ENCODE measurements at regions not wholly inside any gene's neighbourhood (a gene's known extent, or its start where the extent isn't known, plus 50 kb on each side); places are given as distances from the start of the nearest gene placed in this dataset.

DNA sequence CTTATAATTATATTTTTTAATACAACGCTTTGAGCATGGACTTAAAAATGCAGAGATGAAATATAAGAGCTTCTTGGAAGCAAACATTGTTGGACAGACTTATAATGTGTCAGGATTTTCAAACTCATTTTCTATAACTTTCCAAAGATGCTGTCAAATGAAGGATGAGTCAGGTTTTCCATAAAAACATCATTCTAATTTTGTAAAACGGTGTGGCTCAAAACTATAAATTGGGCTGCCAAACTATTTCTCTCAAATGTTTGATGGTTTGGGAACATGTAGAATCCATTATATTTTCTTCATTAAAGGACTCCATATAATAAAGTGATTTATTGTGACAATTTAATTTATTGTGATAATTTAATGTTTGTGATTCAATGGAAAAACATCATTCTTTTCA, 511.2 kb downstream of the USP25 start:
- peaks cover 2% of the 10 kb centered on the region for H3K27me3 Mint-ChIP-seq (ENCODE audit: unreplicated experiment)
- no peak for DNase-seq (ENCODE audit: low spot score)

GRCh38 chr21:16241479-16241963, 511.7 kb downstream of the USP25 start:
- H3K27ac Mint-ChIP-seq (ENCODE audit: unreplicated experiment), result peak overlapping the region; percentile 97
- H3K4me3 Mint-ChIP-seq (ENCODE audit: unreplicated experiment), result peak overlapping the region; percentile 33
- peaks cover 2% of the 10 kb centered on the region for H3K27me3 Mint-ChIP-seq (ENCODE audit: unreplicated experiment)

More for the DNA sequence above, 511.2 kb downstream of the USP25 start:
- H3K4me1 Mint-ChIP-seq (ENCODE audit: unreplicated experiment), result peaks cover 18% of the 10 kb centered on the region
- no peak overlapping the region for H3K4me3 Mint-ChIP-seq (ENCODE audit: unreplicated experiment)
- no peaks in the 10 kb centered on the region for H3K9me3 Mint-ChIP-seq (ENCODE audit: unreplicated experiment)
- peak overlapping the region; percentile 97 for H3K27ac Mint-ChIP-seq (ENCODE audit: unreplicated experiment)
- TF ChIP-seq, protein P1, sequence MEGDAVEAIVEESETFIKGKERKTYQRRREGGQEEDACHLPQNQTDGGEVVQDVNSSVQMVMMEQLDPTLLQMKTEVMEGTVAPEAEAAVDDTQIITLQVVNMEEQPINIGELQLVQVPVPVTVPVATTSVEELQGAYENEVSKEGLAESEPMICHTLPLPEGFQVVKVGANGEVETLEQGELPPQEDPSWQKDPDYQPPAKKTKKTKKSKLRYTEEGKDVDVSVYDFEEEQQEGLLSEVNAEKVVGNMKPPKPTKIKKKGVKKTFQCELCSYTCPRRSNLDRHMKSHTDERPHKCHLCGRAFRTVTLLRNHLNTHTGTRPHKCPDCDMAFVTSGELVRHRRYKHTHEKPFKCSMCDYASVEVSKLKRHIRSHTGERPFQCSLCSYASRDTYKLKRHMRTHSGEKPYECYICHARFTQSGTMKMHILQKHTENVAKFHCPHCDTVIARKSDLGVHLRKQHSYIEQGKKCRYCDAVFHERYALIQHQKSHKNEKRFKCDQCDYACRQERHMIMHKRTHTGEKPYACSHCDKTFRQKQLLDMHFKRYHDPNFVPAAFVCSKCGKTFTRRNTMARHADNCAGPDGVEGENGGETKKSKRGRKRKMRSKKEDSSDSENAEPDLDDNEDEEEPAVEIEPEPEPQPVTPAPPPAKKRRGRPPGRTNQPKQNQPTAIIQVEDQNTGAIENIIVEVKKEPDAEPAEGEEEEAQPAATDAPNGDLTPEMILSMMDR (IDR thresholded peaks at IDR 0.05; ENCODE audit: unreplicated experiment), result no peak
- no peaks in the 10 kb centered on the region for H3K36me3 Mint-ChIP-seq (ENCODE audit: low read depth, unreplicated experiment)

DNA sequence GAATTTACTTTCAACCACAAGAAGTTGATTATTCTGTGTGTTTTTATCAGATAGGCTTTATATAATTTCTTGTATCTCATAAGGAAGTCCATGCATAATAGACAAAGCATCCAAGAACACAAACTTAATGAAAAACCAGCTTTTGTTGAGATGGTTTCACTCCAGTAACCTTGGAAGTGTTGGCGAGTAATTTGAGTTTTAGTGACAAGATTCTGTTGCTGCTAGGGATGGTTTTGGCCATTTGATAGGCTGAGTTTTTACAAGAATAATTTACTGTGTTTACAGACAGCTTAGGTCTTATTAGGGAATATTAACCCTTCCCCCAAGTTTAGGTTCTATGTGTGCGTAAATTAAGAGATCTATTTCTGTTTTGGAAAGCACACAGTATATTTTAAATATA, 513.6 kb downstream of the USP25 start:
- DNase-seq (ENCODE audit: low spot score), result no peak
- TF ChIP-seq, protein P1 (IDR thresholded peaks at IDR 0.05; ENCODE audit: unreplicated experiment), result no peak
- Mint-ChIP-seq H3K27ac (ENCODE audit: unreplicated experiment) (peak overlapping the region; percentile 61), H3K9me3 (ENCODE audit: unreplicated experiment) (no peaks in the 10 kb centered on the region), H3K4me1 (ENCODE audit: unreplicated experiment) (peaks cover 18% of the 10 kb centered on the region), H3K4me3 (ENCODE audit: unreplicated experiment) (no peak overlapping the region), H3K36me3 (ENCODE audit: low read depth, unreplicated experiment) (no peaks in the 10 kb centered on the region), H3K27me3 (ENCODE audit: unreplicated experiment) (peaks cover 2% of the 10 kb centered on the region)

More at GRCh38 chr21:16241479-16241963, 511.7 kb downstream of the USP25 start:
- DNase-seq (ENCODE audit: low spot score), result peak; percentile 54
- peaks cover 18% of the 10 kb centered on the region for H3K4me1 Mint-ChIP-seq (ENCODE audit: unreplicated experiment)
- TF ChIP-seq, protein P1 (IDR thresholded peaks at IDR 0.05; ENCODE audit: unreplicated experiment), result no peak
- H3K9me3 Mint-ChIP-seq (ENCODE audit: unreplicated experiment), result no peaks in the 10 kb centered on the region
- H3K36me3 Mint-ChIP-seq (ENCODE audit: low read depth, unreplicated experiment), result no peaks in the 10 kb centered on the region

GRCh38 chr21:16248705-16249104, 518.9 kb downstream of the USP25 start:
- Mint-ChIP-seq H3K9me3 (ENCODE audit: unreplicated experiment) (no peaks in the 10 kb centered on the region), H3K27ac (ENCODE audit: unreplicated experiment) (no peak overlapping the region), H3K4me3 (ENCODE audit: unreplicated experiment) (no peak overlapping the region), H3K36me3 (ENCODE audit: low read depth, unreplicated experiment) (peaks cover 6% of the 10 kb centered on the region), H3K27me3 (ENCODE audit: unreplicated experiment) (peaks cover 2% of the 10 kb centered on the region), H3K4me1 (ENCODE audit: unreplicated experiment) (no peaks in the 10 kb centered on the region)
- TF ChIP-seq, protein P1 (IDR thresholded peaks at IDR 0.05; ENCODE audit: unreplicated experiment), result no peak
- no peak for DNase-seq (ENCODE audit: low spot score)

- no peak overlapping the region for H3K4me3 Mint-ChIP-seq (ENCODE audit: unreplicated experiment)
These were observed 520.5 kb downstream of the USP25 start for GRCh38 chr21:16250273-16250672.

More at GRCh38 chr21:16250273-16250672, 520.5 kb downstream of the USP25 start:
- DNase-seq (ENCODE audit: low spot score), result no peak
- Mint-ChIP-seq H3K9me3 (ENCODE audit: unreplicated experiment) (no peaks in the 10 kb centered on the region), H3K4me1 (ENCODE audit: unreplicated experiment) (no peaks in the 10 kb centered on the region), H3K27ac (ENCODE audit: unreplicated experiment) (no peak overlapping the region), H3K27me3 (ENCODE audit: unreplicated experiment) (peaks cover 2% of the 10 kb centered on the region), H3K36me3 (ENCODE audit: low read depth, unreplicated experiment) (peaks cover 6% of the 10 kb centered on the region)
- TF ChIP-seq, protein P1 (IDR thresholded peaks at IDR 0.05; ENCODE audit: unreplicated experiment), result no peak
